ENCODE measurements at regions not wholly inside any gene's neighbourhood (a gene's known extent, or its start where the extent isn't known, plus 50 kb on each side); places are given as distances from the start of the nearest gene placed in this dataset.

GRCh38 chr10:113447278-113447677 lies 105.6 kb upstream of the HABP2 start:
- no peak for DNase-seq

GRCh38 chr10:113449006-113449695 lies 103.7 kb upstream of the HABP2 start:
- no peak for DNase-seq

GRCh38 chr10:113450046-113450804 lies 102.6 kb upstream of the HABP2 start:
- no peak for DNase-seq

- DNase-seq = no peak
Observed at GRCh38 chr10:113450906-113451305, 101.9 kb upstream of the HABP2 start.

- no peak for DNase-seq
Observed at GRCh38 chr10:113452146-113452845, 100.6 kb upstream of the HABP2 start.

- no peak for DNase-seq
Observed at GRCh38 chr10:113453351-113453750, 99.5 kb upstream of the HABP2 start.

- no peak for DNase-seq
Observed at GRCh38 chr10:113454341-113455061, 98.4 kb upstream of the HABP2 start.

GRCh38 chr10:113455947-113456346 lies 96.9 kb upstream of the HABP2 start:
- no peak for DNase-seq

GRCh38 chr10:113456741-113457140 lies 96.1 kb upstream of the HABP2 start:
- no peak for DNase-seq

- DNase-seq = no peak
Observed at GRCh38 chr10:113457408-113457807, 95.4 kb upstream of the HABP2 start.

GRCh38 chr10:113458451-113458850 lies 94.4 kb upstream of the HABP2 start:
- DNase-seq = no peak

GRCh38 chr10:113458944-113459343 lies 93.9 kb upstream of the HABP2 start:
- DNase-seq = no peak

GRCh38 chr10:113459626-113460280 lies 93.1 kb upstream of the HABP2 start:
- DNase-seq = no peak

- DNase-seq = no peak
Observed at GRCh38 chr10:113463083-113463482, 89.8 kb upstream of the HABP2 start.

- no peak for DNase-seq
Observed at GRCh38 chr10:113463777-113464176, 89.1 kb upstream of the HABP2 start.

- DNase-seq = no peak
Observed at GRCh38 chr10:113469796-113470195, 83.1 kb upstream of the HABP2 start.

GRCh38 chr10:113470372-113471240 lies 82.2 kb upstream of the HABP2 start:
- DNase-seq = no peak

- no peak for DNase-seq
Observed at GRCh38 chr10:113471241-113471996, 81.4 kb upstream of the HABP2 start.

GRCh38 chr10:113473011-113473410 lies 79.8 kb upstream of the HABP2 start:
- DNase-seq = no peak

- no peak for DNase-seq
Observed at GRCh38 chr10:113473851-113474250, 79.0 kb upstream of the HABP2 start.

GRCh38 chr10:113474752-113475151 lies 78.1 kb upstream of the HABP2 start:
- no peak for DNase-seq
